ENCODE measurements at regions not wholly inside any gene's neighbourhood (a gene's known extent, or its start where the extent isn't known, plus 50 kb on each side); places are given as distances from the start of the nearest gene placed in this dataset.

GRCh38 chr5:147971472-147971871 lies 65.1 kb upstream of the C5orf46 start:
- DNase-seq (ENCODE audit: low read depth in 1 of 2, low spot score in 2 of 2): no peak
- no peak overlapping the region for H4K5ac ChIP-seq (ENCODE audit: insufficient read length, low read depth, low read length)
- WGBS, 2 experiments (ENCODE audit: extremely low coverage in 1 of 2, insufficient coverage in 1 of 2, insufficient read length in 1 of 2, insufficient replicate concordance in 2 of 2, low coverage in 1 of 2, low lambda C conversion rate in 2 of 2, missing lambda C conversion rate in 1 of 2): 91% methylated on average over 2 of the region's 2 CpGs; no CpG with 5 or more reads in 1 of the 2 experiments
- H2AFZ ChIP-seq (ENCODE audit: low read length): no peak overlapping the region
- no peak for TF ChIP-seq SRF (IDR thresholded peaks at IDR 0.05; ENCODE audit: low read depth, low read length)
- no peak for TF ChIP-seq SUZ12 (IDR thresholded peaks at IDR 0.05; ENCODE audit: low read length)
- TF ChIP-seq CTCF (IDR thresholded peaks at IDR 0.05; ENCODE audit: control extremely low read depth in 1 of 3, insufficient read depth in 1 of 3, low read depth in 1 of 3, low read length in 3 of 3): no peak
- no peak for TF ChIP-seq USF2 (IDR thresholded peaks at IDR 0.05; ENCODE audit: low read length)
- no peak for TF ChIP-seq POU5F1 (IDR thresholded peaks at IDR 0.05; ENCODE audit: low read depth, low read length)
- TF ChIP-seq ATF3 (IDR thresholded peaks at IDR 0.05; ENCODE audit: insufficient read depth, low read depth, low read length): no peak
- no peak for TF ChIP-seq SP1 (IDR thresholded peaks at IDR 0.05; ENCODE audit: low read depth, low read length)
- TF ChIP-seq E2F6 (IDR thresholded peaks at IDR 0.05): no peak
- no peak for TF ChIP-seq POLR2AphosphoS5 (IDR thresholded peaks at IDR 0.05; ENCODE audit: low read depth, low read length)
- ChIA-PET POLR2A (ENCODE audit: partially characterized antibody) (no interaction called here), CTCF (ENCODE audit: partially characterized antibody) (interaction anchor here (0.9 kb wide), 1 partner anchor 9 kb away, joined by 3 read pairs; no protein-coding TSS in a partner anchor)
- no peak overlapping the region for H2BK15ac ChIP-seq (ENCODE audit: low read length)
- no peak overlapping the region for H2BK12ac ChIP-seq (ENCODE audit: low read depth, low read length)
- no peak overlapping the region for H2AK5ac ChIP-seq (ENCODE audit: low read depth, low read length)
- H3K4me3 ChIP-seq (ENCODE audit: extremely low read depth in 1 of 4, insufficient read depth in 2 of 4, low read depth in 3 of 4, low read length in 4 of 4): no peak overlapping the region
- H3K18ac ChIP-seq (ENCODE audit: extremely low read depth, low read length): no peak overlapping the region
- H3K79me1 ChIP-seq (ENCODE audit: low read depth, low read length): no peaks in the 10 kb centered on the region
- no peak overlapping the region for H4K8ac ChIP-seq (ENCODE audit: extremely low read depth, insufficient read depth, low read length)
- H3K79me2 ChIP-seq (ENCODE audit: control insufficient read depth in 1 of 2, insufficient read depth in 2 of 2, low read length in 2 of 2): no peaks in the 10 kb centered on the region
- no peak overlapping the region for H3K56ac ChIP-seq (replicated peaks; ENCODE audit: insufficient read length, low read depth, low read length)
- no peaks in the 10 kb centered on the region for H3K27me3 ChIP-seq (replicated peaks in 1 of 4; ENCODE audit: control insufficient read depth in 3 of 4, extremely low read depth in 1 of 4, insufficient read depth in 3 of 4, low read length in 3 of 4)
- no peak overlapping the region for H4K91ac ChIP-seq (replicated peaks; ENCODE audit: insufficient read length, low read length)
- no peak overlapping the region for H3K23ac ChIP-seq (ENCODE audit: insufficient read length)
- peaks cover 0 to 3% (median 0%) of the 10 kb centered on the region in 4 experiments; a peak in 1 of 7 replicates for H3K4me1 ChIP-seq (replicated peaks in 1 of 4; ENCODE audit: control insufficient read depth in 3 of 4, insufficient read depth in 4 of 4, low read length in 3 of 4)
- H3K27ac ChIP-seq (ENCODE audit: low read depth, low read length): no peak overlapping the region
- H3K9ac ChIP-seq (replicated peaks in 1 of 4; ENCODE audit: extremely low read depth in 1 of 4, low read depth in 3 of 4, low read length in 3 of 4): no peak overlapping the region
- H2BK5ac ChIP-seq (ENCODE audit: low read depth, low read length): no peak overlapping the region
- H3K23me2 ChIP-seq (ENCODE audit: low read depth, low read length): no peaks in the 10 kb centered on the region
- no peak overlapping the region for H2BK120ac ChIP-seq (replicated peaks; ENCODE audit: low read depth, low read length)
- no peaks in the 10 kb centered on the region for H4K20me1 ChIP-seq (replicated peaks in 1 of 2; ENCODE audit: control insufficient read depth in 1 of 2, insufficient read depth in 2 of 2, low read length in 2 of 2)
- no peak overlapping the region for H2BK20ac ChIP-seq (ENCODE audit: low read length)
- no peaks in the 10 kb centered on the region for H3K9me3 ChIP-seq (ENCODE audit: insufficient read depth in 2 of 2, low read depth in 1 of 2, low read length in 1 of 2)
- H3K4me2 ChIP-seq (ENCODE audit: insufficient read depth in 1 of 2, low read depth in 2 of 2, low read length in 2 of 2): no peak overlapping the region
- H3K14ac ChIP-seq (ENCODE audit: insufficient read length): no peak overlapping the region
- no peak for FAIRE-seq
- H3K4ac ChIP-seq (replicated peaks; ENCODE audit: insufficient read length, low read depth, low read length): no peak overlapping the region
- no peaks in the 10 kb centered on the region; a peak in 1 of 8 replicates for H3K36me3 ChIP-seq (ENCODE audit: control insufficient read depth in 2 of 4, insufficient read depth in 4 of 4, low read length in 3 of 4)

All from H1 (cell line).